ENCODE measurements at regions not wholly inside any gene's neighbourhood (a gene's known extent, or its start where the extent isn't known, plus 50 kb on each side); places are given as distances from the start of the nearest gene placed in this dataset.
"Not testable (repeated sequence)": the region's sequence is repeated elsewhere in the genome, so short reads cannot be mapped to it uniquely, and the experiment has no call there.

- no peak for DNase-seq
Observed at GRCh38 chr1:82795508-82796149, 994.9 kb downstream of the ADGRL2 start.

- no peak for DNase-seq
Observed at GRCh38 chr1:82792151-82792550, 991.4 kb downstream of the ADGRL2 start.

- DNase-seq: no peak
Observed at GRCh38 chr1:82790556-82790955, 989.8 kb downstream of the ADGRL2 start.

GRCh38 chr1:82788660-82789059 lies 987.9 kb downstream of the ADGRL2 start:
- no peak for DNase-seq

GRCh38 chr1:82788038-82788437 lies 987.3 kb downstream of the ADGRL2 start:
- no peak for DNase-seq

GRCh38 chr1:82786883-82787282 lies 986.1 kb downstream of the ADGRL2 start:
- DNase-seq: no peak

- no peak for DNase-seq
Observed at GRCh38 chr1:82785268-82785790, 984.6 kb downstream of the ADGRL2 start.

- no peak for DNase-seq
Observed at GRCh38 chr1:82783044-82783443, 982.3 kb downstream of the ADGRL2 start.

GRCh38 chr1:82782599-82782998 lies 981.9 kb downstream of the ADGRL2 start:
- no peak for DNase-seq

- no peak for DNase-seq
Observed at GRCh38 chr1:82778612-82779011, 977.9 kb downstream of the ADGRL2 start.

- no peak for DNase-seq
Observed at GRCh38 chr1:82777240-82777639, 976.5 kb downstream of the ADGRL2 start.

- DNase-seq: not testable (repeated sequence)
Observed at GRCh38 chr1:82776730-82777129, 976.0 kb downstream of the ADGRL2 start.

- no peak for DNase-seq
Observed at GRCh38 chr1:82775406-82776000, 974.8 kb downstream of the ADGRL2 start.

- no peak for DNase-seq
Observed at GRCh38 chr1:82762829-82763532, 962.2 kb downstream of the ADGRL2 start.

- DNase-seq: no peak
Observed at GRCh38 chr1:82759035-82759434, 958.3 kb downstream of the ADGRL2 start.

GRCh38 chr1:82755671-82756070 lies 954.9 kb downstream of the ADGRL2 start:
- DNase-seq: no peak

GRCh38 chr1:82755191-82755590 lies 954.5 kb downstream of the ADGRL2 start:
- no peak for DNase-seq

GRCh38 chr1:82752046-82752445 lies 951.3 kb downstream of the ADGRL2 start:
- DNase-seq: no peak

- no peak for DNase-seq
Observed at GRCh38 chr1:82733645-82734044, 932.9 kb downstream of the ADGRL2 start.

GRCh38 chr1:82731216-82731615 lies 930.5 kb downstream of the ADGRL2 start:
- no peak for DNase-seq

GRCh38 chr1:82728206-82728605 lies 927.5 kb downstream of the ADGRL2 start:
- DNase-seq: no peak

- no peak for DNase-seq
Observed at GRCh38 chr1:82724246-82724645, 923.5 kb downstream of the ADGRL2 start.

GRCh38 chr1:82722608-82723007 lies 921.9 kb downstream of the ADGRL2 start:
- DNase-seq: no peak

- DNase-seq: no peak
Observed at GRCh38 chr1:82721702-82722101, 921.0 kb downstream of the ADGRL2 start.

Data from NCI-H2107 (cell line).